ENCODE measurements at regions not wholly inside any gene's neighbourhood (a gene's known extent, or its start where the extent isn't known, plus 50 kb on each side); places are given as distances from the start of the nearest gene placed in this dataset.
A peak's percentile ranks its signal among the peaks of the same experiment; 100 is the strongest.

DNA sequence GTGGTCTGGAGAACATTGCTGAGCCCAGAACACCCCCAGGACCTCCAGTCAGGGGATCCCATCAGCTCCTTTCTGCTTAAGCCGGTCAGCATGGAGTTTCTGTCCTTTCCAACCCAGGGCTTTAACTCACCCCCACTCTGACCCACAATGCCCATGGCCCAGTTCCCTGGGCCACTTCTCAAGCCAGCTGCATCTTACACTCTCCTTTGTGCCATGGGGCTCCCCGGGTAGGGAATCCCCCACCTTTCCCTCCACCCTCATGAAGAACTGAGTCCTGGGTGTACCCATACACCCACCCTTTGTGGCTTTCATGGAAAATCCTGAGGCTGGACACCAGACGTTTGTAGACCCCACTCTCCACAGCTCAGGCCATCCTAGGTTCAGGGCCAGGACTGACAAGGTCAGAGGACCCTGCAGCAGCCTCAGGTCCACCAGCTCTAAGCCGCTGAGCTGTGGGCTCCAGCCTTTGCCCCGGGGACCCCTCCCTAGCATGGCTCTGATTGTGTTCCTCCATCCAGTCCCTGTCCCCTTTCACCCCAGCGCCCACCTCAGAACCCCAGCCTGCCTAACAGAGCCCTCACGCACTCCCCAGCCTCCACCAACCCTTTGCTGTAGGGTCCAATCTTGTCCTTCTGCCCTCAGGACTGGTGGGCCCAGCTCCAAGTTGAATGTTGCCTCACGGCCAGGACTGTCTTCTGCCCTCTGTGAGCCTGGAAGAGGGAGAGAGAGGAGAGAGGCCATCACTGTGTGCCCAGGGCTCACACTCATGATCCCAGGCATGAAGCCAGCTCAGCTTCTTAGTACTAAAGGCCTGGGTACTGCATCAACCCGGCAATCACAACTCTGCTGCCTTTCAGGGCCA lies 394.8 kb downstream of the MATN1 start:
- H3K36me3 Mint-ChIP-seq (ENCODE audit: insufficient read depth), result no peaks in the 10 kb centered on the region
- no peaks in the 10 kb centered on the region for H3K9me3 Mint-ChIP-seq
- no peaks in the 10 kb centered on the region for H3K4me1 Mint-ChIP-seq (ENCODE audit: low read depth)
- ATAC-seq (no peak), DNase-seq (no peak)
- peaks cover 5% of the 10 kb centered on the region for H3K27me3 Mint-ChIP-seq (ENCODE audit: low read depth)
- no peak overlapping the region for H3K4me3 Mint-ChIP-seq

DNA sequence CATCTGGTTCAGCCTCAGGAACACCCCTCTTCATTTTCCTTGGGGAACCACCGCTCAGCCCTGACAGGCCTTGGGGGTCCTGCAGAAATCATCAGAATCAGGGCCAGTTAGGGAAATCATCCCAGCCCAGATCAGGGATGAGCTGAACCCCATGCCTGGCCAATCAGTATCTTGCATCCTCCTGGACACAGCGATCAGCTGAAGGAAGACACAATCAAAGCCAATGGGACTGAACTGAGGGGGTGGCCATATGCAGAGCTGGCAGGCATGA lies 395.4 kb downstream of the MATN1 start:
- DNase-seq (no peak), ATAC-seq (no peak)
- H3K27me3 Mint-ChIP-seq (ENCODE audit: low read depth), result peaks cover 10% of the 10 kb centered on the region
- H3K36me3 Mint-ChIP-seq (ENCODE audit: insufficient read depth), result no peaks in the 10 kb centered on the region
- H3K9me3 Mint-ChIP-seq, result no peaks in the 10 kb centered on the region
- H3K4me1 Mint-ChIP-seq (ENCODE audit: low read depth), result no peaks in the 10 kb centered on the region
- no peak overlapping the region for H3K4me3 Mint-ChIP-seq

GRCh38 chr1:30327370-30328099 lies 395.9 kb downstream of the MATN1 start:
- ATAC-seq (no peak), DNase-seq (no peak)
- Mint-ChIP-seq H3K27me3 (ENCODE audit: low read depth) (peaks cover 15% of the 10 kb centered on the region), H3K36me3 (ENCODE audit: insufficient read depth) (no peaks in the 10 kb centered on the region), H3K4me3 (no peak overlapping the region), H3K9me3 (no peaks in the 10 kb centered on the region), H3K4me1 (ENCODE audit: low read depth) (no peaks in the 10 kb centered on the region)

- DNase-seq, result no peak
- Mint-ChIP-seq H3K4me1 (ENCODE audit: low read depth) (no peaks in the 10 kb centered on the region), H3K36me3 (ENCODE audit: insufficient read depth) (no peaks in the 10 kb centered on the region), H3K4me3 (no peak overlapping the region), H3K27me3 (ENCODE audit: low read depth) (peaks cover 13% of the 10 kb centered on the region), H3K9me3 (no peaks in the 10 kb centered on the region)
- ATAC-seq, result no peak
Measured at GRCh38 chr1:30325999-30326398, 397.4 kb downstream of the MATN1 start.

GRCh38 chr1:30325085-30325935 lies 398.1 kb downstream of the MATN1 start:
- peaks cover 13% of the 10 kb centered on the region for H3K27me3 Mint-ChIP-seq (ENCODE audit: low read depth)
- no peak overlapping the region for H3K4me3 Mint-ChIP-seq
- ATAC-seq, result peak in 1 of 2 donors; percentile 13
- no peaks in the 10 kb centered on the region for H3K36me3 Mint-ChIP-seq (ENCODE audit: insufficient read depth)
- H3K4me1 Mint-ChIP-seq (ENCODE audit: low read depth), result no peaks in the 10 kb centered on the region
- H3K9me3 Mint-ChIP-seq, result no peaks in the 10 kb centered on the region
- no peak for DNase-seq

- Mint-ChIP-seq H3K9me3 (no peaks in the 10 kb centered on the region), H3K27me3 (ENCODE audit: low read depth) (peaks cover 13% of the 10 kb centered on the region), H3K4me3 (no peak overlapping the region), H3K4me1 (ENCODE audit: low read depth) (no peaks in the 10 kb centered on the region), H3K36me3 (ENCODE audit: insufficient read depth) (no peaks in the 10 kb centered on the region)
- ATAC-seq (no peak), DNase-seq (no peak)
Measured at GRCh38 chr1:30324251-30325084, 398.9 kb downstream of the MATN1 start.

DNA sequence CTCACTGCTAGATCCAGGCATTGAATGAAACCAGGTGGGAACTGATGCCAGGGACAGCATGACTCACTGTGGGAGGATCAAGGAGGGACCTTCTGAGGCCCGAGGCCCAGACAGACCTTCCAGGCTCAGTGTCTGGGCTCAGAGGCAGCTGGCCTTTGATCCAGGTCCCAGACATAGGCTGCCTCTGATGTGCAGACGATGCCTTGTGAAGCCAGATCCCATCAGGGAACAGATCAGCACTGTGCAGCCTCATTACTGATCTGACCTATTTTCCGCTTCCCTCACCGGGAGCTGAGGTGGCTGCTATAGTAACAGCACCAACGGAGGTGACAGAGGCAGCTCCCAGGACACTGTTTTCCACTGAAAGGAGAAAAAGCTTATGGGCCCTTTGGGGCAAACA lies 399.5 kb downstream of the MATN1 start:
- H3K36me3 Mint-ChIP-seq (ENCODE audit: insufficient read depth), result no peaks in the 10 kb centered on the region
- ATAC-seq (no peak), DNase-seq (no peak)
- H3K4me3 Mint-ChIP-seq, result no peak overlapping the region
- peaks cover 16% of the 10 kb centered on the region for H3K27me3 Mint-ChIP-seq (ENCODE audit: low read depth)
- H3K4me1 Mint-ChIP-seq (ENCODE audit: low read depth), result no peaks in the 10 kb centered on the region
- H3K9me3 Mint-ChIP-seq, result no peaks in the 10 kb centered on the region

DNA sequence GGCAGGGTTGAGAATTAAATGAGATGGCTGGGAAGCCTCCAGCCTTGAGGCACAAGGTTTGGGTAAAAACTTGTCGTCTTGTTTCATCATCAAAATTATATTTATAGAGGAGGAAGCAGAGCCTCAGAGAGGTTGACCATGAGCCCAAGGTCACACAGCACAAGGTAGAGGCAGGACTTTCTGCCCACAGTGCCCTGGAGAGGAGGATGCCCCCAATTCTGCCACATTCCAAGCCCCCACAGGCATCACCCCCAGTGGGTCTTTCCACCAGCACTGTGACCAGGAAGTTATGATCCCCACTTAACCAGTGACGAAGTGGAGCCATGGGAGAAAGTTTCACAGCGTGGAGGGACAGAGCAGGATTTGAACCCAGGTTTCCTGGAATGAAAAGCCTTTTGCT lies 400.0 kb downstream of the MATN1 start:
- Mint-ChIP-seq H3K9me3 (no peaks in the 10 kb centered on the region), H3K4me1 (ENCODE audit: low read depth) (no peaks in the 10 kb centered on the region), H3K27me3 (ENCODE audit: low read depth) (peaks cover 21% of the 10 kb centered on the region), H3K4me3 (no peak overlapping the region), H3K36me3 (ENCODE audit: insufficient read depth) (no peaks in the 10 kb centered on the region)
- ATAC-seq (no peak), DNase-seq (no peak)

DNA sequence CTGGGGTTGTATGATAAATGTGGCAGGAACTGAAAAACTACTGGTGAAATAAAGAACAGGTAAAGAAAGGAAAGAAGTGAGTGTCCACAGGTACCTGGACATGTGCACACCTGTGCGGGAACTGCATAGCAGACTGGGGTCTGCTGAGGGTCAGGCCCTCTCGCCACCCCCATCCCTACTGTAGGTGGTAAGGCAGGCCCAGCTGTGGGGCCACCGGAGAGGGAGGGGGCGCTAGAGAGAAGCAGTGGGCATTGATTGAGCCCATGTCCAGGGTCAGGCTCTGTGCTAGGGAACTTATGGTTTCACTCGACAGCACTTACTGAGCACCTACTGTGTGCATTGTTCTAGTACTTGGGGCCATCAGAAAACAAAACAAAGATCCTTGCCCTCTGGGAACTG lies 400.5 kb downstream of the MATN1 start:
- H3K27me3 Mint-ChIP-seq (ENCODE audit: low read depth), result peaks cover 23% of the 10 kb centered on the region
- no peaks in the 10 kb centered on the region for H3K9me3 Mint-ChIP-seq
- no peak for DNase-seq
- no peak for ATAC-seq
- no peaks in the 10 kb centered on the region for H3K36me3 Mint-ChIP-seq (ENCODE audit: insufficient read depth)
- H3K4me1 Mint-ChIP-seq (ENCODE audit: low read depth), result no peaks in the 10 kb centered on the region
- H3K4me3 Mint-ChIP-seq, result no peak overlapping the region

- ATAC-seq (no peak), DNase-seq (no peak)
- Mint-ChIP-seq H3K4me1 (ENCODE audit: low read depth) (no peaks in the 10 kb centered on the region), H3K4me3 (no peak overlapping the region), H3K27me3 (ENCODE audit: low read depth) (peaks cover 26% of the 10 kb centered on the region), H3K36me3 (ENCODE audit: insufficient read depth) (no peaks in the 10 kb centered on the region), H3K9me3 (no peaks in the 10 kb centered on the region)
Measured at GRCh38 chr1:30321996-30322858, 401.2 kb downstream of the MATN1 start.

GRCh38 chr1:30321246-30321910 lies 402.0 kb downstream of the MATN1 start:
- H3K36me3 Mint-ChIP-seq (ENCODE audit: insufficient read depth), result no peaks in the 10 kb centered on the region
- no peaks in the 10 kb centered on the region for H3K4me1 Mint-ChIP-seq (ENCODE audit: low read depth)
- H3K27me3 Mint-ChIP-seq (ENCODE audit: low read depth), result peaks cover 26% of the 10 kb centered on the region
- DNase-seq, result no peak
- ATAC-seq, result no peak
- H3K4me3 Mint-ChIP-seq, result no peak overlapping the region
- no peaks in the 10 kb centered on the region for H3K9me3 Mint-ChIP-seq

GRCh38 chr1:30320581-30320890 lies 402.8 kb downstream of the MATN1 start:
- no peaks in the 10 kb centered on the region for H3K36me3 Mint-ChIP-seq (ENCODE audit: insufficient read depth)
- DNase-seq, result no peak
- H3K4me3 Mint-ChIP-seq, result no peak overlapping the region
- peaks cover 26% of the 10 kb centered on the region for H3K27me3 Mint-ChIP-seq (ENCODE audit: low read depth)
- no peaks in the 10 kb centered on the region for H3K9me3 Mint-ChIP-seq
- no peak for ATAC-seq
- H3K4me1 Mint-ChIP-seq (ENCODE audit: low read depth), result no peaks in the 10 kb centered on the region

Measured in activated T-cell treated with anti-CD3 and anti-CD28 coated beads, Interleukin-2, amount 50 U/mL, for 4 hours (primary cell).